Transverse colon (tissue), 4 donors: ENCODE measurements at regions not wholly inside any gene's neighbourhood (a gene's known extent, or its start where the extent isn't known, plus 50 kb on each side); places are given as distances from the start of the nearest gene placed in this dataset.

Experiments used
- DNase-seq: peaks from one replicate; pipeline ENCODE4 v3.0.0-alpha.2; 2019
- H3K27ac ChIP-seq, 4 donors: fragments of 200-600 bp; sonication (generic); 2 replicates each; pipeline ENCODE4 v1.5.1; 2016 to 2018; ENCODE audit warnings: inconsistent platforms in 4 of 4
- H3K27me3 ChIP-seq: fragments of 200-600 bp; sonication (generic); 2 replicates; pipeline ENCODE4 v1.5.1; 2017; ENCODE audit warnings: inconsistent platforms
- H3K36me3 ChIP-seq, 4 donors: fragments of 200-600 bp; sonication (generic); 2 replicates each; pipeline ENCODE4 v1.5.1; 2017 to 2019; ENCODE audit warnings: inconsistent platforms in 4 of 4
- H3K4me1 ChIP-seq, 4 donors: fragments of 200-600 bp; sonication (generic); 2 replicates each; pipeline ENCODE4 v1.5.1; 2017 to 2020; ENCODE audit warnings: inconsistent platforms in 4 of 4
- H3K4me3 ChIP-seq, 4 donors: fragments of 200-600 bp; sonication (generic); 1 replicate in 1 of 4; 2 replicates in 3 of 4; pipeline versions ENCODE4 v1.5.1 to v1.6.1; 2017 to 2019; ENCODE audit warnings: inconsistent platforms in 4 of 4
- H3K9me3 ChIP-seq, 2 donors: fragments of 200-600 bp; sonication (generic); 2 replicates each; pipeline ENCODE4 v1.5.1; 2017 to 2019; ENCODE audit warnings: inconsistent platforms in 2 of 2
- EP300 ChIP-seq: sonication (generic); formaldehyde crosslinking; IDR thresholded peaks from one replicate; pipeline ENCODE4 v1.6.1; 2017; ENCODE audit warnings: antibody characterized with exemption, low read depth
- POLR2A ChIP-seq: fragments of 450-650 bp; IDR thresholded peaks from one replicate; pipeline ENCODE4 v1.6.1; 2016; ENCODE audit warnings: antibody characterized with exemption, mild to moderate bottlenecking, moderate library complexity
- POLR2AphosphoS5 ChIP-seq, 3 donors: sonication (generic); formaldehyde crosslinking; IDR thresholded peaks; one replicate each; pipeline ENCODE4 v1.6.1; 2016; ENCODE audit warnings: antibody characterized with exemption in 3 of 3
- WGBS, 2 donors: methylation state at CpG; one replicate each; pipeline ENCODE4 v1.1.5; 2018; ENCODE audit warnings: low coverage in 1 of 2; 5-methylcytosine and 5-hydroxymethylcytosine counted together
- in situ Hi-C, 4 donors: fragments of 200-750 bp; cut with MboI; loops; one replicate each; pipeline versions ENCODE4 v1.15.0 to v1.15.1; 2017; ENCODE audit warnings: low sequenced_read_pairs in 3 of 4, low pct_ligation_motif_present in 1 of 4, low pct_unique_long_range_greater_than_20kb in 1 of 4
- intact Hi-C: fragments of 100-400 bp; cut with DNase I; formaldehyde crosslinking; loops from one replicate; pipeline ENCODE4 v1.15.1; 2023; ENCODE audit warnings: low total_unique reads
- TF ChIP-seq, protein P1 (sequence below), 5 experiments: fragments of 200-600 bp in 3 of 5; fragments of 450-650 bp in 2 of 5; sonication (generic) in 3 of 5; IDR thresholded peaks; 1 replicate in 2 of 5; 2 replicates in 3 of 5; pipeline ENCODE4 v1.5.1; 2016 to 2017; ENCODE audit warnings: antibody characterized with exemption in 5 of 5, inconsistent platforms in 3 of 5, mild to moderate bottlenecking in 2 of 5, moderate library complexity in 1 of 5

- no peak for TF ChIP-seq POLR2AphosphoS5 (IDR thresholded peaks at IDR 0.05)
- TF ChIP-seq POLR2A, result no peak
- no peak for TF ChIP-seq EP300
- TF ChIP-seq, protein P1, sequence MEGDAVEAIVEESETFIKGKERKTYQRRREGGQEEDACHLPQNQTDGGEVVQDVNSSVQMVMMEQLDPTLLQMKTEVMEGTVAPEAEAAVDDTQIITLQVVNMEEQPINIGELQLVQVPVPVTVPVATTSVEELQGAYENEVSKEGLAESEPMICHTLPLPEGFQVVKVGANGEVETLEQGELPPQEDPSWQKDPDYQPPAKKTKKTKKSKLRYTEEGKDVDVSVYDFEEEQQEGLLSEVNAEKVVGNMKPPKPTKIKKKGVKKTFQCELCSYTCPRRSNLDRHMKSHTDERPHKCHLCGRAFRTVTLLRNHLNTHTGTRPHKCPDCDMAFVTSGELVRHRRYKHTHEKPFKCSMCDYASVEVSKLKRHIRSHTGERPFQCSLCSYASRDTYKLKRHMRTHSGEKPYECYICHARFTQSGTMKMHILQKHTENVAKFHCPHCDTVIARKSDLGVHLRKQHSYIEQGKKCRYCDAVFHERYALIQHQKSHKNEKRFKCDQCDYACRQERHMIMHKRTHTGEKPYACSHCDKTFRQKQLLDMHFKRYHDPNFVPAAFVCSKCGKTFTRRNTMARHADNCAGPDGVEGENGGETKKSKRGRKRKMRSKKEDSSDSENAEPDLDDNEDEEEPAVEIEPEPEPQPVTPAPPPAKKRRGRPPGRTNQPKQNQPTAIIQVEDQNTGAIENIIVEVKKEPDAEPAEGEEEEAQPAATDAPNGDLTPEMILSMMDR (IDR thresholded peaks at IDR 0.05), result no peak
- intact Hi-C loops, result no loop called here
- in situ Hi-C loops, result no loop called here
- Histone ChIP-seq H3K4me1 (no peaks in the 10 kb centered on the region), H3K36me3 (no peaks in the 10 kb centered on the region), H3K27ac (no peak overlapping the region), H3K27me3 (no peaks in the 10 kb centered on the region), H3K9me3 (no peaks in the 10 kb centered on the region), H3K4me3 (no peak overlapping the region)
- no peak for DNase-seq
- 61 to 71% methylated on average over 3 of the region's 3 CpGs for WGBS, 2 donors
Measured at GRCh38 chr10:76738991-76739390, 898.6 kb downstream of the KCNMA1 start.

DNA sequence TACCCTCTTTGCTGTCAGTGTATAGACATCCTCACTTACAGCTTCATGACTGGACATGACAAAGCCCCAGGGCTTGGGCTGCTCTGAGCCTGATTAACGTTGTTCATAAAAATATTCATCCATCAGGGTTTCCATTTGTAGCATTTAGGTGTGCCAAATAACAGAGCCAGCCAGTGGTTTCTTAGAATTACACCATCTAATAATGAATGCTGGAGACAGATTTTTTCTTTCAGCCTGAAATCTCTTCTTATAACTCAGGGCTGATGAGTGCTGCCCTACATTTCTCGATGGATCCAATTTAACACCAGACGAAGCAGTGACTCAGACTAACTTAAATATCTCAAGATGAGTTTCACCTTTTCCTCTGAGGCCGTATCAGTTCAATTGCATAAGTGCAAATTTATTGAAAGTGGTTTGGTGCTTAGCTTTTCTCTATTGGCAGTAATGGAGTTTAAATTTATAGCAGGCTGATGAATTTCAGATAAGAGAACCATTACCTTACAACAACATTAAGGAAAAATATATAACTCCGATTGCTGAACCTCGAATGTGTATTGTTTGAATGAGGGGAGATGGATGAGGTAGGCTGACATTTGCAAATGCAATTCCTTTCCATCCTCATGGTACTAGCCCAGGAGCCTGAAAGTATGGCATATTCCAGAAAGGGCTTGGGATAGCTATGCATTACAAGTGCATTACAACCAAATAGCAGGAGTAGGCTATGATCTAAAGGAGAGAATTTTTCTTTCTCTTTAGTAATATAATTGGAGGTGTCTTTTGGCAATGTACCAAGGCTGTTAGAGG is 900.6 kb downstream of the KCNMA1 start:
- no peak for DNase-seq
- TF ChIP-seq POLR2AphosphoS5 (IDR thresholded peaks at IDR 0.05) (no peak), EP300 (no peak), POLR2A (no peak)
- TF ChIP-seq, protein P1 (IDR thresholded peaks at IDR 0.05), result no peak
- H3K4me1 ChIP-seq, result no peaks in the 10 kb centered on the region
- intact Hi-C loops (no loop called here), in situ Hi-C loops (no loop called here)
- H3K36me3 ChIP-seq, result no peaks in the 10 kb centered on the region
- H3K27me3 ChIP-seq, result no peaks in the 10 kb centered on the region
- no peaks in the 10 kb centered on the region for H3K9me3 ChIP-seq
- no peak overlapping the region for H3K27ac ChIP-seq
- WGBS, 2 donors, result 71% methylated on average over 5 to 6 of the region's 6 CpGs
- H3K4me3 ChIP-seq, result no peak overlapping the region

DNA sequence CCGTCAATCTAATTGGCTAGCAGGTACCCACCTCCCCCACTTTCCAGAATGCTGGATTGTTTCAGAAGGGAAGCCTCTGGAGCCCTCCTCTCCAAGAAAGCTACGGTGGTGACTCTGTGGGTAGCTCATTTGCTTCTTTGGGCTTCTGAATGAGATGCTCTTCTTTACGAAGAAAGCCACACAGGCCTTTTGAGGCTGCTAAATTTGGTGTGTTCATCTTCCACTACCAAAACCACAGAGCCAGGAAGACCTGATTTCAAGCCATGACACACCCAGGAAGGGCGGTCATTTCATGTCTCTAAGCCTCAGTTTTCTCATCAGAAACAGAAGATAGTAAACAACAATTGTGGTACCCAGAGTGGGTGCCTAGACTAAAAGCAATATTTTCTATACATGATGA is 901.2 kb downstream of the KCNMA1 start:
- no peaks in the 10 kb centered on the region for H3K4me1 ChIP-seq
- no peak overlapping the region for H3K4me3 ChIP-seq
- H3K36me3 ChIP-seq, result no peaks in the 10 kb centered on the region
- DNase-seq, result no peak
- H3K27me3 ChIP-seq, result no peaks in the 10 kb centered on the region
- TF ChIP-seq POLR2AphosphoS5 (IDR thresholded peaks at IDR 0.05) (no peak), POLR2A (no peak), EP300 (no peak)
- TF ChIP-seq, protein P1 (IDR thresholded peaks at IDR 0.05), result no peak
- no peaks in the 10 kb centered on the region for H3K9me3 ChIP-seq
- in situ Hi-C loops, result no loop called here
- no peak overlapping the region for H3K27ac ChIP-seq
- intact Hi-C loops, result no loop called here
- WGBS, 2 donors, result 67 to 70% methylated on average over 4 of the region's 4 CpGs

GRCh38 chr10:76735866-76736265 is 901.7 kb downstream of the KCNMA1 start:
- no peak for DNase-seq
- Histone ChIP-seq H3K27me3 (no peaks in the 10 kb centered on the region), H3K9me3 (no peaks in the 10 kb centered on the region), H3K4me1 (no peaks in the 10 kb centered on the region), H3K36me3 (no peaks in the 10 kb centered on the region), H3K4me3 (no peak overlapping the region), H3K27ac (no peak overlapping the region)
- intact Hi-C loops (no loop called here), in situ Hi-C loops (no loop called here)
- TF ChIP-seq POLR2A (no peak), EP300 (no peak), POLR2AphosphoS5 (IDR thresholded peaks at IDR 0.05) (no peak)
- TF ChIP-seq, protein P1 (IDR thresholded peaks at IDR 0.05), result no peak
- WGBS, 2 donors, result 63 to 70% methylated on average over 2 of the region's 2 CpGs
